ENCODE measurements at regions not wholly inside any gene's neighbourhood (a gene's known extent, or its start where the extent isn't known, plus 50 kb on each side); places are given as distances from the start of the nearest gene placed in this dataset.

DNA sequence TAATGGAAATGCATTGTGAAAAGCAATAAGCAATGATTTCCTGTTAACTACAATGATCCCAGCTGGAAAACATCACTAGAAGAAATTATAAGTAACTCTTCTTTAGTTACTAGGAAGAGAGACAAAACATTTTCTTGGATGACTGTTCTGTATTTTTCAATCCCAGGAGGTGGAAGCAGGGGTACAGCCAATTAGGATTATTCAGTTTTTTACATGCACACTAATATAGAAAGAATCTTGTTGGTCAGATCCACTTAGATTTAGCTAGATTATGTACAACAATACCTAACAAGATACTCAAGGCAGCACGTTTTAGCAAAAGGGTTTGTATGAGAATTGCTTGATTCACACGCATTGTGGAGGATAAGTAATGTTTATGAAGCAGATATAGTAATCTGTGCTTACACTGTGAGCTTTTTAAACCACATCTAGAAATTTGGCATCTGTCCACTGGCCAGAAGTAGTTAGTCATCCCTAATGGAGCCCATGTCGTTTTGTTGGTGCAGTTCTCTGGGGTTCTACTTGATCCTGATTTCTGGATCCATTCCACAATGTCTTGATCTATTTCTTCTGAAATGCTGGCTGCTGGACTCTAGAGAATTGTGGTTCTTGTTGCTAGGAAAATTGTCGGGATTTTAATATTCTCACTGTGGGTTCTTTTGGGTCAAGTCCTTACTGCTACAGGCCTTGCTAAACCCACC, 199.7 kb downstream of the ADCYAP1 start:
- Histone ChIP-seq H3K27ac (no peak overlapping the region), H3K27me3 (no peaks in the 10 kb centered on the region), H3K36me3 (no peaks in the 10 kb centered on the region), H3K4me3 (no peak overlapping the region), H3K4me1 (no peaks in the 10 kb centered on the region), H3K9me3 (peaks cover 0 to 4% (median 2%) of the 10 kb centered on the region in 4 donors)
- 38 to 55% (median 45%) methylated on average over 4 of the region's 4 CpGs for WGBS, 5 donors
- intact Hi-C loops (cut with DNase I; ENCODE audit: low total_unique reads) = no loop called here
- DNase-seq = peak in 1 of 2 donors; percentile 61
- TF ChIP-seq POLR2AphosphoS5 (IDR thresholded peaks at IDR 0.05) = no peak
- TF ChIP-seq, protein P1, sequence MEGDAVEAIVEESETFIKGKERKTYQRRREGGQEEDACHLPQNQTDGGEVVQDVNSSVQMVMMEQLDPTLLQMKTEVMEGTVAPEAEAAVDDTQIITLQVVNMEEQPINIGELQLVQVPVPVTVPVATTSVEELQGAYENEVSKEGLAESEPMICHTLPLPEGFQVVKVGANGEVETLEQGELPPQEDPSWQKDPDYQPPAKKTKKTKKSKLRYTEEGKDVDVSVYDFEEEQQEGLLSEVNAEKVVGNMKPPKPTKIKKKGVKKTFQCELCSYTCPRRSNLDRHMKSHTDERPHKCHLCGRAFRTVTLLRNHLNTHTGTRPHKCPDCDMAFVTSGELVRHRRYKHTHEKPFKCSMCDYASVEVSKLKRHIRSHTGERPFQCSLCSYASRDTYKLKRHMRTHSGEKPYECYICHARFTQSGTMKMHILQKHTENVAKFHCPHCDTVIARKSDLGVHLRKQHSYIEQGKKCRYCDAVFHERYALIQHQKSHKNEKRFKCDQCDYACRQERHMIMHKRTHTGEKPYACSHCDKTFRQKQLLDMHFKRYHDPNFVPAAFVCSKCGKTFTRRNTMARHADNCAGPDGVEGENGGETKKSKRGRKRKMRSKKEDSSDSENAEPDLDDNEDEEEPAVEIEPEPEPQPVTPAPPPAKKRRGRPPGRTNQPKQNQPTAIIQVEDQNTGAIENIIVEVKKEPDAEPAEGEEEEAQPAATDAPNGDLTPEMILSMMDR (IDR thresholded peaks at IDR 0.05) = no peak
- no peak for TF ChIP-seq EP300 (IDR thresholded peaks at IDR 0.05)
- no peak for TF ChIP-seq POLR2A (IDR thresholded peaks at IDR 0.05)

DNA sequence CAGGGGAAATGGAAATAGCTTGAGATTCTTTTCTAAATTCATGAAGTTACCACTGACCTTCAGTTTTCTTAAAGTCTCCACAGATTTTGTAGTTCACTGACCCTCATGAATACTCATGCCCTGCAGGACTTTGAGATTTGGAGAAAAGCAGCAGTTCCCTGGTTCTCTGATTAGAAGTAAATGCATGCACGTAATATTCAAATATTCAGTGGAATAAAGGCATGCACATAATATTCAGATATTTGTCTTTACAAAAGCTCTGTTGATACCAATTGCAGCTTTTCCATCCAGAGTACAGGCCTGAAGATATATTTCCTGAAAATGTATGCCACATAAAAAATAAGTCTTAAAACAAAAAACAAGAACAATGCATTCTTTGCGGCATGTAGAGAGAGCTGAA, 219.8 kb downstream of the ADCYAP1 start:
- H3K27ac ChIP-seq = no peak overlapping the region
- intact Hi-C loops (cut with DNase I; ENCODE audit: low total_unique reads) = no loop called here
- H3K4me3 ChIP-seq = no peak overlapping the region
- no peak for DNase-seq
- WGBS, 5 donors = 85 to 96% (median 90%) methylated on average over 2 of the region's 2 CpGs
- H3K9me3 ChIP-seq = peaks cover 0 to 11% (median 0%) of the 10 kb centered on the region in 4 donors
- TF ChIP-seq POLR2AphosphoS5 (IDR thresholded peaks at IDR 0.05) (no peak), EP300 (IDR thresholded peaks at IDR 0.05) (no peak), POLR2A (IDR thresholded peaks at IDR 0.05) (no peak)
- TF ChIP-seq, protein P1 (IDR thresholded peaks at IDR 0.05) = no peak
- no peaks in the 10 kb centered on the region for H3K36me3 ChIP-seq
- H3K4me1 ChIP-seq = no peaks in the 10 kb centered on the region
- no peaks in the 10 kb centered on the region for H3K27me3 ChIP-seq

DNA sequence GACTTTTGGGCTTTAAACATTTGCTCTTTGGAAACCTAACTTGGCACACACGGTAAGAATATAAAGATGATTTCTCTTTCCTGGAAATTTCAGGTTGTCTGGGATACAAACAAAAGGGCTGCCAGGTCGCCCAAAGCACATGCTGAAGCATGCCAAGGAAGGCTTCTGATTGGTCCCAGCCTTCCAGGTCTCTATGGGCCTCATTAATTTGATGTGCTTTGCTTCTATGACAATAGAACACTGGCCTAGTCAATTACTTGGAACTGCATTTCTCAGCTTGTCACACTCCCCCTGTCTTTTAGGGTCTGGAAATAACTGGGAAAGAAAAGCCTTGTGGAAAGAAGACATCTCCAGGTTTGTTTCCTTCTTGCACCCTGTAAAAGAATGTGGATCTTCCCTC, 228.9 kb downstream of the ADCYAP1 start:
- no peak for DNase-seq
- no peak overlapping the region for H3K27ac ChIP-seq
- no peaks in the 10 kb centered on the region for H3K36me3 ChIP-seq
- no peaks in the 10 kb centered on the region for H3K4me1 ChIP-seq
- TF ChIP-seq POLR2AphosphoS5 (IDR thresholded peaks at IDR 0.05) = no peak
- TF ChIP-seq, protein P1 (IDR thresholded peaks at IDR 0.05) = no peak
- TF ChIP-seq EP300 (IDR thresholded peaks at IDR 0.05) = no peak
- no peak for TF ChIP-seq POLR2A (IDR thresholded peaks at IDR 0.05)
- peaks cover 0 to 4% (median 0%) of the 10 kb centered on the region in 4 donors for H3K9me3 ChIP-seq
- 44 to 54% (median 50%) methylated on average over 2 of the region's 2 CpGs for WGBS, 5 donors
- no peaks in the 10 kb centered on the region for H3K27me3 ChIP-seq
- intact Hi-C loops (cut with DNase I; ENCODE audit: low total_unique reads) = no loop called here
- no peak overlapping the region for H3K4me3 ChIP-seq

DNA sequence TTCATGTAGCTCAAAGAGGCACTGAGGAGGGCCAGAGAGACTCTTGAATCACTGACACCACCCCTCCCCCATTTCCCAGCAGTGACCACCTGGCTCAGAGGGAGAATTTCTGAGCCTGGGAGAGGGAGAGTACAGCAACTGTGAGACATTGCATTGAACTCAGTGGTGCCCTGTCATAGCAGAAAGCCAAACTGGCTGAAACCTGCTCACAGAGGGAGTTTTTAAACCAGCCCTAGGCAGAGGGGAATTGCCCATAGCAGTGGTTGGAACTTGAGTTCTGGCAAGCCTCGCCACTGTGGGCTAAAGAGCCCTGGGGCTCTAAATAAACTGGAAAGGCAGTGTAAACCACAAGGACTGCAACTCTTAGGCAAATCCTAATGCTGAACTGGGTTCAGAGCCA, 243.1 kb downstream of the ADCYAP1 start:
- H3K36me3 ChIP-seq = no peaks in the 10 kb centered on the region
- H3K27me3 ChIP-seq = no peaks in the 10 kb centered on the region
- WGBS, 5 donors = 61 to 86% (median 69%) methylated on average over 1 of the region's 1 CpG
- intact Hi-C loops (cut with DNase I; ENCODE audit: low total_unique reads) = no loop called here
- H3K4me3 ChIP-seq = no peak overlapping the region
- peaks cover 0 to 32% (median 20%) of the 10 kb centered on the region in 4 donors for H3K9me3 ChIP-seq
- no peak overlapping the region for H3K27ac ChIP-seq
- no peak for DNase-seq
- no peak for TF ChIP-seq EP300 (IDR thresholded peaks at IDR 0.05)
- TF ChIP-seq, protein P1 (IDR thresholded peaks at IDR 0.05) = no peak
- no peak for TF ChIP-seq POLR2AphosphoS5 (IDR thresholded peaks at IDR 0.05)
- no peak for TF ChIP-seq POLR2A (IDR thresholded peaks at IDR 0.05)
- no peaks in the 10 kb centered on the region for H3K4me1 ChIP-seq

Data from stomach (tissue), 8 donors.